Stomach (tissue), 8 donors: ENCODE measurements at regions not wholly inside any gene's neighbourhood (a gene's known extent, or its start where the extent isn't known, plus 50 kb on each side); places are given as distances from the start of the nearest gene placed in this dataset.

Source experiments
- DNase-seq, 2 donors: peaks; one replicate each; pipeline versions ENCODE4 v3.0.0 to v3.0.0-alpha.2; 2013 to 2019
- H3K27ac ChIP-seq, 5 donors: fragments of 200-600 bp in 4 of 5; sonication (generic) in 4 of 5; one replicate each; pipeline ENCODE4 v1.5.1; 2013 to 2019; ENCODE audit warnings: mild to moderate bottlenecking in 1 of 5, moderate library complexity in 1 of 5
- H3K27me3 ChIP-seq, 3 donors: fragments of 200-600 bp; sonication (generic); one replicate each; pipeline ENCODE4 v1.5.1; 2017 to 2019; ENCODE audit warnings: mixed run types in 1 of 3
- H3K36me3 ChIP-seq, 4 donors: fragments of 200-600 bp; sonication (generic); 1 replicate in 3 of 4; 2 replicates in 1 of 4; pipeline ENCODE4 v1.5.1; 2016 to 2019
- H3K4me1 ChIP-seq, 4 donors: fragments of 200-600 bp; sonication (generic); one replicate each; pipeline ENCODE4 v1.5.1; 2016 to 2019
- H3K4me3 ChIP-seq, 4 donors: fragments of 200-600 bp; sonication (generic) in 3 of 4; one replicate each; pipeline ENCODE4 v1.5.1; 2016 to 2019; ENCODE audit warnings: mild to moderate bottlenecking in 1 of 4
- H3K9me3 ChIP-seq, 4 donors: fragments of 200-600 bp; sonication (generic); one replicate each; pipeline ENCODE4 v1.5.1; 2016 to 2019
- EP300 ChIP-seq: sonication (generic); formaldehyde crosslinking; IDR thresholded peaks from one replicate; pipeline ENCODE4 v1.6.1; 2017; ENCODE audit warnings: antibody characterized with exemption
- POLR2A ChIP-seq, 4 donors: fragments of 450-650 bp; IDR thresholded peaks; one replicate each; pipeline ENCODE4 v1.6.1; 2016; ENCODE audit warnings: antibody characterized with exemption in 4 of 4, control low read depth in 2 of 4, mild to moderate bottlenecking in 1 of 4, moderate library complexity in 1 of 4
- POLR2AphosphoS5 ChIP-seq, 3 donors: sonication (generic); formaldehyde crosslinking; IDR thresholded peaks; one replicate each; pipeline ENCODE4 v1.6.1; 2016; ENCODE audit warnings: antibody characterized with exemption in 3 of 3
- WGBS, 5 donors: extraction: QIAGEN DNeasy Blood & Tissue Kit in 3 of 5; methylation state at CpG; one replicate each; pipeline versions ENCODE4 v1.1.5 to v1.1.7; 2013 to 2018; 5-methylcytosine and 5-hydroxymethylcytosine counted together
- intact Hi-C: fragments of 100-400 bp; cut with DNase I; formaldehyde crosslinking; loops from one replicate; pipeline ENCODE4 v1.15.1; 2023; ENCODE audit warnings: low total_unique reads
- TF ChIP-seq, protein P1 (sequence below), 7 experiments: fragments of 450-650 bp in 4 of 7; fragments of 200-600 bp in 3 of 7; sonication (generic) in 3 of 7; IDR thresholded peaks; one replicate each; pipeline ENCODE4 v1.5.1; 2016 to 2019; ENCODE audit warnings: antibody characterized with exemption in 7 of 7, control low read depth in 2 of 7, mild to moderate bottlenecking in 1 of 7
- donor health status: healthy with polysubstance abuse.
- donor health status: Bipolar disorder and iron deficiency.
- donor health status: healthy.

DNA sequence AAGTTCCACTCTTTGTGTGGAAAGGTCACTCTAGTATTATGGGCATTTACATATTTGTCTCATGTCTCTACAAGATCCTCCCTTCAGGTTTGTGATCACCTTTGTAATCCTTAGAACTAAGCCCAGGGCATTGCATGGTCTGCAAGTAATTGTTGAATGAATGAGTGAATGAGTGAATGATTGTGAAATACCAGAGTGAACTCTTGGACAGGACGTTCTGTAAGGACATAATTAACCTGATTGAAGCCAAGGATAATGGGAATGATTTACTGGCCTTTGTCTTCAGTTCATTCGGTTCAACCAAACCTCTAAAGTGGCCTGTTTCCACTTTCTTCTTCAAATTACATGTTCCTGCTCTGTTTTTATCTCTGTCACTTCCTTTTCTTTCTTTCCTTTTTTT, 83.0 kb upstream of the TSPAN2 start:
- Histone ChIP-seq H3K9me3 (no peaks in the 10 kb centered on the region), H3K4me3 (no peak overlapping the region), H3K27me3 (no peaks in the 10 kb centered on the region), H3K36me3 (no peaks in the 10 kb centered on the region), H3K27ac (no peak overlapping the region), H3K4me1 (no peaks in the 10 kb centered on the region)
- intact Hi-C loops, result no loop called here
- WGBS, 5 donors, result 57 to 68% (median 63%) methylated on average over 2 of the region's 2 CpGs
- TF ChIP-seq POLR2AphosphoS5 (IDR thresholded peaks at IDR 0.05) (no peak), POLR2A (IDR thresholded peaks at IDR 0.05) (no peak), EP300 (no peak)
- TF ChIP-seq, protein P1, sequence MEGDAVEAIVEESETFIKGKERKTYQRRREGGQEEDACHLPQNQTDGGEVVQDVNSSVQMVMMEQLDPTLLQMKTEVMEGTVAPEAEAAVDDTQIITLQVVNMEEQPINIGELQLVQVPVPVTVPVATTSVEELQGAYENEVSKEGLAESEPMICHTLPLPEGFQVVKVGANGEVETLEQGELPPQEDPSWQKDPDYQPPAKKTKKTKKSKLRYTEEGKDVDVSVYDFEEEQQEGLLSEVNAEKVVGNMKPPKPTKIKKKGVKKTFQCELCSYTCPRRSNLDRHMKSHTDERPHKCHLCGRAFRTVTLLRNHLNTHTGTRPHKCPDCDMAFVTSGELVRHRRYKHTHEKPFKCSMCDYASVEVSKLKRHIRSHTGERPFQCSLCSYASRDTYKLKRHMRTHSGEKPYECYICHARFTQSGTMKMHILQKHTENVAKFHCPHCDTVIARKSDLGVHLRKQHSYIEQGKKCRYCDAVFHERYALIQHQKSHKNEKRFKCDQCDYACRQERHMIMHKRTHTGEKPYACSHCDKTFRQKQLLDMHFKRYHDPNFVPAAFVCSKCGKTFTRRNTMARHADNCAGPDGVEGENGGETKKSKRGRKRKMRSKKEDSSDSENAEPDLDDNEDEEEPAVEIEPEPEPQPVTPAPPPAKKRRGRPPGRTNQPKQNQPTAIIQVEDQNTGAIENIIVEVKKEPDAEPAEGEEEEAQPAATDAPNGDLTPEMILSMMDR (IDR thresholded peaks at IDR 0.05), result no peak
- DNase-seq, result no peak

DNA sequence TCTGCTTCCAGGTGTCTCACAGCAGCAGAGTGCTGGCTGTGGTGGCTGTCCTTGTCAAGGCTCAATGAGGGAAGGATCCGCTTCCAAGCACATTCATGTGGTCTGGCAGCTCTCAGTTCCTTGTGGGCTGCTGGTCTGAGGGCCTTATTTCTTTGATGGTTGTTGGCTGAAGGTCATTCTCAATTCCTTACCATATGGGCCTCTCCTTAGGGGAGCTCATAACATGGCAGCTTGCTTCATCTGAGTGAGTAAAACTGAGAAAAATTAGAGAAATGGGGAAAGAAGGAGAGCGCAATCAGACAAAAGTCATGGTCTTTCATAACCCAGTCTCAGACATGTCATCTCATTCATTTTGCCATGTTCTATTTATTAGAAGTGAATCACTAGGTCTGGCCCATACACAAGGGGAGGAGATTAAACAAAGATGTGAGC, 81.7 kb upstream of the TSPAN2 start:
- no peak for DNase-seq
- Histone ChIP-seq H3K9me3 (no peaks in the 10 kb centered on the region), H3K27me3 (no peaks in the 10 kb centered on the region), H3K36me3 (no peaks in the 10 kb centered on the region), H3K4me1 (no peaks in the 10 kb centered on the region), H3K27ac (no peak overlapping the region), H3K4me3 (no peak overlapping the region)
- intact Hi-C loops, result no loop called here
- TF ChIP-seq POLR2A (IDR thresholded peaks at IDR 0.05), result no peak
- TF ChIP-seq, protein P1 (IDR thresholded peaks at IDR 0.05), result no peak
- no peak for TF ChIP-seq EP300
- TF ChIP-seq POLR2AphosphoS5 (IDR thresholded peaks at IDR 0.05), result no peak
- 84 to 96% (median 94%) methylated on average over 2 of the region's 2 CpGs for WGBS, 5 donors

GRCh38 chr1:115170377-115170776, 81.1 kb upstream of the TSPAN2 start:
- no peak for DNase-seq
- intact Hi-C loops, result no loop called here
- peak overlapping the region in 1 of 5 donors; percentile 66 for H3K27ac ChIP-seq
- no peaks in the 10 kb centered on the region for H3K36me3 ChIP-seq
- no peaks in the 10 kb centered on the region for H3K27me3 ChIP-seq
- no peaks in the 10 kb centered on the region for H3K9me3 ChIP-seq
- H3K4me1 ChIP-seq, result no peaks in the 10 kb centered on the region
- TF ChIP-seq EP300, result no peak
- TF ChIP-seq POLR2A (IDR thresholded peaks at IDR 0.05), result no peak
- TF ChIP-seq, protein P1 (IDR thresholded peaks at IDR 0.05), result no peak
- no peak for TF ChIP-seq POLR2AphosphoS5 (IDR thresholded peaks at IDR 0.05)
- H3K4me3 ChIP-seq, result no peak overlapping the region
- WGBS, 5 donors, result 65 to 86% (median 75%) methylated on average over 1 of the region's 1 CpG

DNA sequence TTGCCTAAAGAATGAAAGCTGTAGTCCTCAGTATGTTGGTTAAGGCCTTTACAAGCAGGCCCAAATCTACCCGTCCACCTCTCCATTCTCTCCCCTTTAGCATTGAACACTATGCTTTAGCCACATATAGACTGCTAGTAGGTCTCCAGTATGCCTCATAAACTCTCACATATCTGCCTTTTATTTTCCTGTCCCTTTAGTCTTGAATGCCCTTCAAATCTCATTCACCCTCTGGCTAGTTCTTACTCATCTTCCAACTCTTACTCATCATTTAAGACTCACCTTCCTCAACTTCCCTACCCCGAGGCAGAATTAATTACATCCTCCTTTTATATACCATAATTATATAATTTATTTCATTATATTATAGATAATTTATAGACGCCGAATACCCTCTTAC, 78.7 kb upstream of the TSPAN2 start:
- no peak overlapping the region for H3K27ac ChIP-seq
- H3K9me3 ChIP-seq, result no peaks in the 10 kb centered on the region
- H3K4me1 ChIP-seq, result no peaks in the 10 kb centered on the region
- no peaks in the 10 kb centered on the region for H3K27me3 ChIP-seq
- TF ChIP-seq EP300, result no peak
- TF ChIP-seq, protein P1 (IDR thresholded peaks at IDR 0.05), result no peak
- TF ChIP-seq POLR2AphosphoS5 (IDR thresholded peaks at IDR 0.05), result no peak
- no peak for TF ChIP-seq POLR2A (IDR thresholded peaks at IDR 0.05)
- WGBS, 5 donors, result 90 to 94% (median 91%) methylated on average over 4 of the region's 4 CpGs
- H3K4me3 ChIP-seq, result no peak overlapping the region
- no peak for DNase-seq
- H3K36me3 ChIP-seq, result no peaks in the 10 kb centered on the region
- intact Hi-C loops, result no loop called here
